ENCODE measurements at regions not wholly inside any gene's neighbourhood (a gene's known extent, or its start where the extent isn't known, plus 50 kb on each side); places are given as distances from the start of the nearest gene placed in this dataset.

DNA sequence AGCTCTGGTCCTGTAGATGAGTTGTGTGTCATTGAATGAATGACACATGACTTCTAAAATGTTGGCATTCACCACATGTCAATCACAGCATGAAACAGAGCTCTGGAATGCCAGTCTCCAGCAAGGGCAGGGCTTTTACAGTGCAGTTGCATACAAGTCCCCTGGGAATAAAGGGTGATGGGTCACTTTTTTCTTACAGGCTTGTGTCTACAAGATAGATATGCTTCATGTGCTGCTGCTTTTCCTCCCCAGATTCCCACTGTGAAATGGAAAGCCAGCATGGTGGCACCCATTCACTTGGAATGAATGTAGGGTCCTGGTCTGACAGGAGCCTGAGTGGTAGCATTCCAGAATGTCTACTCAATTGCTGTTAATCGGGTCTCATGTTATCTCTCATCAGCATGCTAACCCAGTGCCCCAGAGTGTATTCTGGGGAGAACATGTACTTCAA, 159.1 kb upstream of the KIT start:
- DNase-seq (ENCODE audit: insufficient read length, low spot score) (no peak), FAIRE-seq (no peak)

DNA sequence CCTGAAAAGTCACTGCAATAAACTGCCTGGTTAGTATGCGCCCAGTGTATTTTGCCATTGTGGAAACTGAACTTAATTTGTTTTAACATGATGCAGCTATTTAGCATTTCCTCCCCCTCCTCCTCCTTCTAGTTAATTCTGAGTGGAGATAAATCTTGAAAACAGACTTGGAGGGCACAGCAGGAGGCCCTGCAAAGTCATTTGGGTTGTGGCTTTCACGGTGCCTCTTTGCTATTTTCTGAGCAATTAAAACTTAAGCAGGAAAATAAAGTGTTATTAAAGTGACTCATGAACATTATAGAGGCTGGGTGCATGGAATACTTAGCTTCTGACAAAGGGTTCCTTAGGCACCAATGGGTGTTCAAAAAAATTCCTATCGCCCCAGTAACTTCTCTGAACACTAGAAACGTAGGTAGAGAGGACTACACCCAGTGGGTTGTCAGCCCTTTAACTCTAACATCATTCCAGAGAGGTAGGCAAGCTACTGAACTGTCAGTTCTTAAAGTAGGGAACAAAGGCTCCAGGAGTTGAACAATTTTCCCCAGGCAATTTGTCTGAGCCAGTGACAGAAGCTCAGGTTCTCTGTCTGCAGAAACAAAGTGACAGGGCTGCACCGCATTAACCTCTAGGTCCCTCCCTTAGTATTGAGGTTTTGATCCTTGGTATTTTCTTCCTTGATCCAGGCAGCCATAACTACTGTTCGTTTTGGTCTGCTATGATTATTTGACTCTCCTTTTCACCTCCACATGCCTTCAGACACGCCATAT, 158.3 kb upstream of the KIT start:
- DNase-seq (ENCODE audit: insufficient read length, low spot score) (no peak), FAIRE-seq (no peak)
- TF ChIP-seq, protein P1, sequence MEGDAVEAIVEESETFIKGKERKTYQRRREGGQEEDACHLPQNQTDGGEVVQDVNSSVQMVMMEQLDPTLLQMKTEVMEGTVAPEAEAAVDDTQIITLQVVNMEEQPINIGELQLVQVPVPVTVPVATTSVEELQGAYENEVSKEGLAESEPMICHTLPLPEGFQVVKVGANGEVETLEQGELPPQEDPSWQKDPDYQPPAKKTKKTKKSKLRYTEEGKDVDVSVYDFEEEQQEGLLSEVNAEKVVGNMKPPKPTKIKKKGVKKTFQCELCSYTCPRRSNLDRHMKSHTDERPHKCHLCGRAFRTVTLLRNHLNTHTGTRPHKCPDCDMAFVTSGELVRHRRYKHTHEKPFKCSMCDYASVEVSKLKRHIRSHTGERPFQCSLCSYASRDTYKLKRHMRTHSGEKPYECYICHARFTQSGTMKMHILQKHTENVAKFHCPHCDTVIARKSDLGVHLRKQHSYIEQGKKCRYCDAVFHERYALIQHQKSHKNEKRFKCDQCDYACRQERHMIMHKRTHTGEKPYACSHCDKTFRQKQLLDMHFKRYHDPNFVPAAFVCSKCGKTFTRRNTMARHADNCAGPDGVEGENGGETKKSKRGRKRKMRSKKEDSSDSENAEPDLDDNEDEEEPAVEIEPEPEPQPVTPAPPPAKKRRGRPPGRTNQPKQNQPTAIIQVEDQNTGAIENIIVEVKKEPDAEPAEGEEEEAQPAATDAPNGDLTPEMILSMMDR (IDR thresholded peaks at IDR 0.05; ENCODE audit: insufficient read depth, missing control alignments), result no peak

More for the DNA sequence above, 159.1 kb upstream of the KIT start:
- TF ChIP-seq, protein P1 (IDR thresholded peaks at IDR 0.05; ENCODE audit: insufficient read depth, missing control alignments), result no peak

DNA sequence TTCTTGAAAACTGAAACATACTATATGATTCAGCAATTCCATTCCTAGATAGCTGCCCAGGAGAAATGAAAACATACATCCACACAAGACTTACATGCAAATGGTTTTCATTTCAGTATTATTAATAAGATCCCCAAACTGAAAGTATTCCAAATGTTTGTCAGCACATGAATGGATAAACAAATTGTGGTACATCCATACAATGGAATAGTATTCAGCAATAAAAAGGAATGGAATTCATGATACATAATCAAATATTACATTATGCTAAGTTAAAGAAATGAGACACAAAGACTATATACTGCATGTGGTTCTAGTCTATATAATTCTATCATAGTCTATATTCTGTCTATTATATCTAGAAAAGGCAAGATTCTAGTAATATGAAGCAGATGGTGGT, 152.4 kb upstream of the KIT start:
- FAIRE-seq, result no peak
- TF ChIP-seq, protein P1 (IDR thresholded peaks at IDR 0.05; ENCODE audit: insufficient read depth, missing control alignments), result no peak
- DNase-seq (ENCODE audit: insufficient read length, low spot score), result no peak

DNA sequence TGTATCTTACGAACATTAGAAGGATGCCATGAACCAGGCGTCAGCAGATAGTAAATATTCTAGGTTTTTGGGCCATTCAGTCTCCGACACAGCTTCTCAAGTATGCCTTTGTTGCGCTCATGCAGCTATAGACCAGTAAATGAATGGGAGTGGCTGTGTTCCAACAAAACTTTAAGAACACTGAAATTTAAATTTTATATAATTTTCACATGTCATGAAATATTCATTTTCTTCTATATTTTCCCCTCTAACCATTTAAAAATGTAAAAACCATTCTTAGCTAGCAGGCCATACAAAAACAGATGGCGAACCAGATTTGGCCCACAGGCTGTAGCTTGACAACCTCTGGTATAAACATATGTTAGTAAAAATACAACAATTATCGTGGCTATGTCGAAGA, 151.8 kb upstream of the KIT start:
- TF ChIP-seq, protein P1 (IDR thresholded peaks at IDR 0.05; ENCODE audit: insufficient read depth, missing control alignments), result no peak
- no peak for DNase-seq (ENCODE audit: insufficient read length, low spot score)
- no peak for FAIRE-seq

DNA sequence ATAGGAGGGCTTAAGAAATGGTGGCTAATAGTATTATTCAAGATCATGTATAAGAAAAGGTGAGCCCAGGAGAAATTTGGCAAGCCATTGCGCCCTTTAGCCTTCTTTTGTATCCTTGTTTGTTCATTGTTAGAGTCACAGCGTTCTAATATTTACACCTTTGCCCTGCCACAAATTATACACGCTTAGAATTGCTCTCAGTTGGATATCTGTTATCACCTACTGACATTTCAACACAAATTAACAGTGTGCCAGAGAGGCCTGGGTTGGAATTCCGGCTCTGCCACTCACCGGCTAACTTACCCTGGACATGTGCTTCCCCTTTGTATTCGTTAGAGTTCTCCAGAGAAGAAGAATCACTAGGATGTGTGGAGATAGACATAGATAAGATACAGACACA, 148.7 kb upstream of the KIT start:
- FAIRE-seq, result no peak
- no peak for DNase-seq (ENCODE audit: insufficient read length, low spot score)
- TF ChIP-seq, protein P1 (IDR thresholded peaks at IDR 0.05; ENCODE audit: insufficient read depth, missing control alignments), result no peak

DNA sequence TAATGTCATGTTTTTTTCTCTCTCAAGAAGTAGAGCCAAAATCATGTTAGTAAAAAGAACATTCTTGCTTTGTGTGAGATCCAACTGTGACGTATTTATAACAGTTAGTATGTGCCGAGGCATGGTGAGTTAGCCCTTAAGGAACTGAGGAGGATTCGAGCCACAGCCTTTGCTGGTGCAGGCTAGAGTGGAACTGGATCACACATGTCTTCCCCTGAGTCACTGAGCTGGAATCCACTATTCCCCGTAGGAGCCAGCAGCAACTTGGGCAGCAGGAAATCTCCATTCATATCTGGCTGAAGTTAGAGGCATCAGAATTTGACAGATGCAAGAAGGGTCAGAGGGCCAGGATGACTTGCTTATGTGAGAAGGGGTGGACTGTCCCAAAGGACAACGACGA, 144.6 kb upstream of the KIT start:
- TF ChIP-seq, protein P1 (IDR thresholded peaks at IDR 0.05; ENCODE audit: insufficient read depth, missing control alignments), result no peak
- FAIRE-seq (no peak), DNase-seq (ENCODE audit: insufficient read length, low spot score) (no peak)

DNA sequence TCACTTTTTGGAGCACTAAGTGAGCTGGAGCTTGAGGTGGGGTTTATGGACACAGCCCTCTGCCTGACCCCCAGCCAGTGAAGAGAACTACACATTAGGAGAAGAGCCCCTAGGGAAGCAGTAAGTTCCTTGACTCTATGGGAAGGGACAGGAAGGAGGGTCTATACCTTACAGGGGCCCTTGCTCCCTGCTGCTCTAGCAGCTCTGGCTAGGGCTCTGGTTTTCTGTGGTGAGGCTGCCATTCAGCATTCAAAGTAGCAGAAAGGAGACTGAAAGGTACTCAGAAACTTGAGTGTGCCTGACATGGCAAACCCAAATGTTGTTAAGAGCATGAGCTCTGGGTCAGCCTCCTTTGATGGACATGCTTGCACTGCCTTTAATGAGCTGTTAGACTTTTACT, 144.0 kb upstream of the KIT start:
- no peak for FAIRE-seq
- no peak for DNase-seq (ENCODE audit: insufficient read length, low spot score)
- TF ChIP-seq, protein P1 (IDR thresholded peaks at IDR 0.05; ENCODE audit: insufficient read depth, missing control alignments), result no peak

Measured in D721Med (cell line).